ENCODE measurements at regions not wholly inside any gene's neighbourhood (a gene's known extent, or its start where the extent isn't known, plus 50 kb on each side); places are given as distances from the start of the nearest gene placed in this dataset.

DNA sequence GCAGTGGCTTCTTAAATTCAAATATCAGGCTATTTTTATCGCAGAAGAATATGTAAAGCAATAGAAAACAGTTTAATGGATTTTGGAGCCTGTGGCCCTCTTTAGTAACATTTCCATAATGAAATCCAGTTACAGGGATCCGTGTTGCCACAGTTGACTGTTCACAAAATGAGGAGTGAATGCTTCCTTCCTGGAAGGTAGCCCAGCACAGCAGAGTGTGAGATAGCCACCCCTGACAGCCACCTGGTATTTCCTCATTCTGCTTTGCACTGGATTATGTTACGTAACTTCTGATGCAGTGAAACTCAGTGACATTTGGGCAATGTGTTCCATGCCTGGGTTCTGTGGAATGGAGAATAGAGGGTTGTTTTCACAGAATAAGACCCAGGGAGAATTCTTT, 517.2 kb downstream of the RBFOX1 start:
- H3K36me3 ChIP-seq (replicated peaks in 1 of 2; ENCODE audit: control extremely low read depth in 1 of 2, control insufficient read depth in 1 of 2, extremely low read depth in 1 of 2, insufficient read depth in 2 of 2, low read length in 1 of 2), result no peaks in the 10 kb centered on the region
- TF ChIP-seq, protein P1, sequence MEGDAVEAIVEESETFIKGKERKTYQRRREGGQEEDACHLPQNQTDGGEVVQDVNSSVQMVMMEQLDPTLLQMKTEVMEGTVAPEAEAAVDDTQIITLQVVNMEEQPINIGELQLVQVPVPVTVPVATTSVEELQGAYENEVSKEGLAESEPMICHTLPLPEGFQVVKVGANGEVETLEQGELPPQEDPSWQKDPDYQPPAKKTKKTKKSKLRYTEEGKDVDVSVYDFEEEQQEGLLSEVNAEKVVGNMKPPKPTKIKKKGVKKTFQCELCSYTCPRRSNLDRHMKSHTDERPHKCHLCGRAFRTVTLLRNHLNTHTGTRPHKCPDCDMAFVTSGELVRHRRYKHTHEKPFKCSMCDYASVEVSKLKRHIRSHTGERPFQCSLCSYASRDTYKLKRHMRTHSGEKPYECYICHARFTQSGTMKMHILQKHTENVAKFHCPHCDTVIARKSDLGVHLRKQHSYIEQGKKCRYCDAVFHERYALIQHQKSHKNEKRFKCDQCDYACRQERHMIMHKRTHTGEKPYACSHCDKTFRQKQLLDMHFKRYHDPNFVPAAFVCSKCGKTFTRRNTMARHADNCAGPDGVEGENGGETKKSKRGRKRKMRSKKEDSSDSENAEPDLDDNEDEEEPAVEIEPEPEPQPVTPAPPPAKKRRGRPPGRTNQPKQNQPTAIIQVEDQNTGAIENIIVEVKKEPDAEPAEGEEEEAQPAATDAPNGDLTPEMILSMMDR (IDR thresholded peaks at IDR 0.05), result no peak
- no peak for TF ChIP-seq EZH2 (IDR thresholded peaks at IDR 0.05; ENCODE audit: borderline replicate concordance, insufficient read depth, low read depth, low read length, poor library complexity, severe bottlenecking)
- H3K9me3 ChIP-seq (ENCODE audit: control extremely low read depth in 1 of 3, control insufficient read depth in 2 of 3, insufficient read depth in 1 of 3, low read length in 2 of 3), result peaks cover 0 to 2% (median 0%) of the 10 kb centered on the region in 3 donors
- no peaks in the 10 kb centered on the region for H3K79me2 ChIP-seq (ENCODE audit: control insufficient read depth, insufficient read depth, low read length)
- no peak for DNase-seq
- Mint-ChIP-seq H3K27ac (no peak overlapping the region), H3K9me3 (ENCODE audit: insufficient read depth) (peaks cover 2% of the 10 kb centered on the region), H3K4me1 (no peaks in the 10 kb centered on the region), H3K4me3 (no peak overlapping the region), H3K27me3 (no peaks in the 10 kb centered on the region)
- H3K4me1 ChIP-seq (ENCODE audit: control insufficient read depth in 2 of 2, insufficient read depth in 2 of 2, low read length in 2 of 2), result no peaks in the 10 kb centered on the region
- H3K4me3 ChIP-seq (ENCODE audit: control extremely low read depth in 1 of 5, extremely low read depth in 1 of 5, insufficient read depth in 1 of 5, low read depth in 2 of 5, low read length in 4 of 5), result no peak overlapping the region
- no peak overlapping the region for H2AFZ ChIP-seq (ENCODE audit: insufficient read depth, low read depth, low read length, poor library complexity, severe bottlenecking)
- no peak overlapping the region for H3K27ac ChIP-seq (ENCODE audit: low read length in 2 of 2)
- 94% methylated on average over 3 of the region's 3 CpGs for WGBS (ENCODE audit: insufficient coverage)
- ChIA-PET CTCF (no interaction called here), POLR2A (no interaction called here)
- no peak overlapping the region for H3K4me2 ChIP-seq (replicated peaks; ENCODE audit: low read depth, low read length, poor library complexity, severe bottlenecking)
- H4K20me1 ChIP-seq (ENCODE audit: control insufficient read depth, insufficient read depth, low read length, poor library complexity, severe bottlenecking), result no peaks in the 10 kb centered on the region
- intact Hi-C loops (cut with micrococcal nuclease), result no loop called here
- ATAC-seq (ENCODE audit: low read depth), result no peak
- H3K27me3 ChIP-seq (replicated peaks in 1 of 4; ENCODE audit: control extremely low read depth in 1 of 4, control insufficient read depth in 3 of 4, insufficient read depth in 4 of 4, low read length in 3 of 4), result no peaks in the 10 kb centered on the region
- no peak overlapping the region for H3K9ac ChIP-seq (ENCODE audit: low read length)

DNA sequence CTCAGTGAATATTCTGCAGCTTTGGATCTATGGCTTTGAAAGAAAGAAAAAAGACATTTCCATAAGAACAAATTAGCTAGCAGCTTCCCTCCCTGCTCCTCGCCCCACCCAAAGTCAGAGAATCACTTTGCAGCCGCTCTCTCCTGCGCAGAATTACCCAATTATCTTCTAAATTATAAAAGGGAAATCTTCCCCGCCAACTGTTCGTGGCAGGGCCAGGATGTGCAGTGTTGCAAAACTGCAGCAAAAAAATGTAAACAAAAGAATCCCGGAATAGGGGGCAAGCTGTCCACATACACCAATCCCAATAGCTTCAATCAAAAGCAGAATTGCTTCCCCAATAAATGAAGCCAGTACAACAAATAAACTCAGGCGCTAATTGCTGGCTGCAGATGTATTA, 510.6 kb downstream of the RBFOX1 start:
- H4K20me1 ChIP-seq (ENCODE audit: control insufficient read depth, insufficient read depth, low read length, poor library complexity, severe bottlenecking), result no peaks in the 10 kb centered on the region
- whole genome bisulfite sequencing (ENCODE audit: insufficient coverage), result 92% methylated on average over 5 of the region's 7 CpGs
- TF ChIP-seq, protein P1 (IDR thresholded peaks at IDR 0.05), result no peak
- TF ChIP-seq EZH2 (IDR thresholded peaks at IDR 0.05; ENCODE audit: borderline replicate concordance, insufficient read depth, low read depth, low read length, poor library complexity, severe bottlenecking), result no peak
- H3K36me3 ChIP-seq (replicated peaks in 1 of 2; ENCODE audit: control extremely low read depth in 1 of 2, control insufficient read depth in 1 of 2, extremely low read depth in 1 of 2, insufficient read depth in 2 of 2, low read length in 1 of 2), result no peaks in the 10 kb centered on the region
- Mint-ChIP-seq H3K27me3 (no peaks in the 10 kb centered on the region), H3K4me1 (no peaks in the 10 kb centered on the region), H3K27ac (no peak overlapping the region), H3K9me3 (ENCODE audit: insufficient read depth) (peaks cover 10% of the 10 kb centered on the region), H3K4me3 (no peak overlapping the region)
- no peak overlapping the region for H3K27ac ChIP-seq (ENCODE audit: low read length in 2 of 2)
- peaks cover 0 to 2% (median 0%) of the 10 kb centered on the region in 3 donors for H3K9me3 ChIP-seq (ENCODE audit: control extremely low read depth in 1 of 3, control insufficient read depth in 2 of 3, insufficient read depth in 1 of 3, low read length in 2 of 3)
- DNase-seq (no peak), ATAC-seq (ENCODE audit: low read depth) (no peak)
- CTCF ChIA-PET, result no interaction called here
- no peaks in the 10 kb centered on the region for H3K4me1 ChIP-seq (ENCODE audit: control insufficient read depth in 2 of 2, insufficient read depth in 2 of 2, low read length in 2 of 2)
- H2AFZ ChIP-seq (ENCODE audit: insufficient read depth, low read depth, low read length, poor library complexity, severe bottlenecking), result no peak overlapping the region
- no peak overlapping the region for H3K4me3 ChIP-seq (ENCODE audit: control extremely low read depth in 1 of 5, extremely low read depth in 1 of 5, insufficient read depth in 1 of 5, low read depth in 2 of 5, low read length in 4 of 5)
- no peaks in the 10 kb centered on the region for H3K79me2 ChIP-seq (ENCODE audit: control insufficient read depth, insufficient read depth, low read length)
- POLR2A ChIA-PET, result no interaction called here
- intact Hi-C loops (cut with micrococcal nuclease), result no loop called here
- H3K27me3 ChIP-seq (replicated peaks in 1 of 4; ENCODE audit: control extremely low read depth in 1 of 4, control insufficient read depth in 3 of 4, insufficient read depth in 4 of 4, low read length in 3 of 4), result no peaks in the 10 kb centered on the region
- H3K4me2 ChIP-seq (replicated peaks; ENCODE audit: low read depth, low read length, poor library complexity, severe bottlenecking), result no peak overlapping the region
- no peak overlapping the region for H3K9ac ChIP-seq (ENCODE audit: low read length)
